ENCODE measurements at regions not wholly inside any gene's neighbourhood (a gene's known extent, or its start where the extent isn't known, plus 50 kb on each side); places are given as distances from the start of the nearest gene placed in this dataset.
"Not testable (repeated sequence)": the region's sequence is repeated elsewhere in the genome, so short reads cannot be mapped to it uniquely, and the experiment has no call there.

GRCh38 chr4:138344054-138344453 is 101.9 kb upstream of the SLC7A11 start:
- Histone ChIP-seq H3K27me3 (ENCODE audit: control insufficient read depth, insufficient read depth, low read length) (no peaks in the 10 kb centered on the region), H3K36me3 (ENCODE audit: control insufficient read depth, insufficient read depth, low read length) (no peaks in the 10 kb centered on the region), H3K4me3 (ENCODE audit: low read depth, low read length) (no peak overlapping the region)
- DNase-seq (ENCODE audit: low read depth): no peak
- no peak for TF ChIP-seq CTCF (IDR thresholded peaks at IDR 0.05; ENCODE audit: insufficient read depth, low read length, severe bottlenecking)
- FAIRE-seq: no peak

GRCh38 chr4:138341739-138342415 is 99.7 kb upstream of the SLC7A11 start:
- DNase-seq (ENCODE audit: low read depth) (no peak), FAIRE-seq (no peak)
- Histone ChIP-seq H3K27me3 (ENCODE audit: control insufficient read depth, insufficient read depth, low read length) (no peaks in the 10 kb centered on the region), H3K4me3 (ENCODE audit: low read depth, low read length) (no peak overlapping the region), H3K36me3 (ENCODE audit: control insufficient read depth, insufficient read depth, low read length) (no peaks in the 10 kb centered on the region)
- TF ChIP-seq CTCF (IDR thresholded peaks at IDR 0.05; ENCODE audit: insufficient read depth, low read length, severe bottlenecking): no peak

GRCh38 chr4:138338840-138339239 is 96.7 kb upstream of the SLC7A11 start:
- DNase-seq (ENCODE audit: low read depth) (no peak), FAIRE-seq (no peak)
- Histone ChIP-seq H3K4me3 (ENCODE audit: low read depth, low read length) (no peak overlapping the region), H3K36me3 (ENCODE audit: control insufficient read depth, insufficient read depth, low read length) (no peaks in the 10 kb centered on the region), H3K27me3 (ENCODE audit: control insufficient read depth, insufficient read depth, low read length) (no peaks in the 10 kb centered on the region)
- no peak for TF ChIP-seq CTCF (IDR thresholded peaks at IDR 0.05; ENCODE audit: insufficient read depth, low read length, severe bottlenecking)

- not testable (repeated sequence) for DNase-seq (ENCODE audit: low read depth); H3K27me3 ChIP-seq (ENCODE audit: control insufficient read depth, insufficient read depth, low read length); H3K4me3 ChIP-seq (ENCODE audit: low read depth, low read length); FAIRE-seq; H3K36me3 ChIP-seq (ENCODE audit: control insufficient read depth, insufficient read depth, low read length)
These were observed 96.1 kb upstream of the SLC7A11 start for GRCh38 chr4:138338222-138338621.

- TF ChIP-seq CTCF (IDR thresholded peaks at IDR 0.05; ENCODE audit: insufficient read depth, low read length, severe bottlenecking): no peak
- H3K4me3 ChIP-seq (ENCODE audit: low read depth, low read length): no peak overlapping the region
- peak; percentile 13 for FAIRE-seq
- H3K36me3 ChIP-seq (ENCODE audit: control insufficient read depth, insufficient read depth, low read length): no peaks in the 10 kb centered on the region
- no peak for DNase-seq (ENCODE audit: low read depth)
- H3K27me3 ChIP-seq (ENCODE audit: control insufficient read depth, insufficient read depth, low read length): no peaks in the 10 kb centered on the region
These were observed 92.3 kb upstream of the SLC7A11 start for GRCh38 chr4:138334346-138335016.

- H3K4me3 ChIP-seq (ENCODE audit: low read depth, low read length); H3K27me3 ChIP-seq (ENCODE audit: control insufficient read depth, insufficient read depth, low read length); FAIRE-seq; DNase-seq (ENCODE audit: low read depth); H3K36me3 ChIP-seq (ENCODE audit: control insufficient read depth, insufficient read depth, low read length): not testable (repeated sequence)
These were observed 90.3 kb upstream of the SLC7A11 start for GRCh38 chr4:138332415-138332814.

GRCh38 chr4:138330531-138330930 is 88.4 kb upstream of the SLC7A11 start:
- DNase-seq (ENCODE audit: low read depth) (no peak), FAIRE-seq (no peak)
- TF ChIP-seq CTCF (IDR thresholded peaks at IDR 0.05; ENCODE audit: insufficient read depth, low read length, severe bottlenecking): no peak
- Histone ChIP-seq H3K27me3 (ENCODE audit: control insufficient read depth, insufficient read depth, low read length) (no peaks in the 10 kb centered on the region), H3K36me3 (ENCODE audit: control insufficient read depth, insufficient read depth, low read length) (no peaks in the 10 kb centered on the region), H3K4me3 (ENCODE audit: low read depth, low read length) (no peak overlapping the region)
